VCaP (cell line): ENCODE measurements at regions not wholly inside any gene's neighbourhood (a gene's known extent, or its start where the extent isn't known, plus 50 kb on each side); places are given as distances from the start of the nearest gene placed in this dataset.
A peak's percentile ranks its signal among the peaks of the same experiment; 100 is the strongest.

ENCODE experiments used
- H3K27ac ChIP-seq: fragments of 450-650 bp; 2 replicates; pipeline ENCODE4 v1.5.1; 2017
- CTCF ChIP-seq: fragments of 450-650 bp; conservative IDR thresholded peaks from 2 replicates; pipeline ENCODE4 v1.5.1; 2017; ENCODE audit warnings: mild to moderate bottlenecking, moderate library complexity

- H3K27ac ChIP-seq, result no peak overlapping the region
- no peak for TF ChIP-seq CTCF
Observed at GRCh38 chr14:101405171-101405883, 156.0 kb upstream of the DIO3 start.

GRCh38 chr14:101406921-101407320 lies 154.4 kb upstream of the DIO3 start:
- H3K27ac ChIP-seq, result no peak overlapping the region
- no peak for TF ChIP-seq CTCF

GRCh38 chr14:101407328-101407727 lies 154.0 kb upstream of the DIO3 start:
- no peak overlapping the region for H3K27ac ChIP-seq
- TF ChIP-seq CTCF, result no peak

- TF ChIP-seq CTCF, result no peak
- H3K27ac ChIP-seq, result peak overlapping the region; percentile 18; the same call in 1 of the 2 replicates
Observed at GRCh38 chr14:101408077-101408831, 153.0 kb upstream of the DIO3 start.

- H3K27ac ChIP-seq, result peak overlapping the region; percentile 18; the same call in 1 of the 2 replicates
- TF ChIP-seq CTCF, result no peak
Observed at GRCh38 chr14:101409006-101409543, 152.2 kb upstream of the DIO3 start.

GRCh38 chr14:101410126-101410525 lies 151.2 kb upstream of the DIO3 start:
- no peak for TF ChIP-seq CTCF
- no peak overlapping the region for H3K27ac ChIP-seq

- no peak for TF ChIP-seq CTCF
Observed at GRCh38 chr14:101411151-101411550, 150.1 kb upstream of the DIO3 start.

More at GRCh38 chr14:101411151-101411550, 150.1 kb upstream of the DIO3 start:
- no peak overlapping the region for H3K27ac ChIP-seq
